OCI-LY7 (cell line): ENCODE measurements at regions not wholly inside any gene's neighbourhood (a gene's known extent, or its start where the extent isn't known, plus 50 kb on each side); places are given as distances from the start of the nearest gene placed in this dataset.

ENCODE experiments used
- EZH2phosphoT487 ChIP-seq: fragments of 200-600 bp; sonication (generic); IDR thresholded peaks from 2 replicates; pipeline ENCODE4 v1.6.1; 2018; ENCODE audit warnings: low read depth, borderline replicate concordance, mild to moderate bottlenecking, mixed run types, antibody characterized with exemption, low read length, moderate library complexity, mixed read lengths
- TF ChIP-seq, protein P1 (sequence below): fragments of 200-600 bp; sonication (generic); conservative IDR thresholded peaks from 2 replicates; pipeline ENCODE4 v1.5.1; 2014; ENCODE audit warnings: mild to moderate bottlenecking, antibody characterized with exemption, low read length, moderate library complexity, mixed read lengths

GRCh38 chr4:126959056-126959745, 673.6 kb upstream of the INTU start:
- TF ChIP-seq, protein P1, sequence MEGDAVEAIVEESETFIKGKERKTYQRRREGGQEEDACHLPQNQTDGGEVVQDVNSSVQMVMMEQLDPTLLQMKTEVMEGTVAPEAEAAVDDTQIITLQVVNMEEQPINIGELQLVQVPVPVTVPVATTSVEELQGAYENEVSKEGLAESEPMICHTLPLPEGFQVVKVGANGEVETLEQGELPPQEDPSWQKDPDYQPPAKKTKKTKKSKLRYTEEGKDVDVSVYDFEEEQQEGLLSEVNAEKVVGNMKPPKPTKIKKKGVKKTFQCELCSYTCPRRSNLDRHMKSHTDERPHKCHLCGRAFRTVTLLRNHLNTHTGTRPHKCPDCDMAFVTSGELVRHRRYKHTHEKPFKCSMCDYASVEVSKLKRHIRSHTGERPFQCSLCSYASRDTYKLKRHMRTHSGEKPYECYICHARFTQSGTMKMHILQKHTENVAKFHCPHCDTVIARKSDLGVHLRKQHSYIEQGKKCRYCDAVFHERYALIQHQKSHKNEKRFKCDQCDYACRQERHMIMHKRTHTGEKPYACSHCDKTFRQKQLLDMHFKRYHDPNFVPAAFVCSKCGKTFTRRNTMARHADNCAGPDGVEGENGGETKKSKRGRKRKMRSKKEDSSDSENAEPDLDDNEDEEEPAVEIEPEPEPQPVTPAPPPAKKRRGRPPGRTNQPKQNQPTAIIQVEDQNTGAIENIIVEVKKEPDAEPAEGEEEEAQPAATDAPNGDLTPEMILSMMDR, result no peak
- TF ChIP-seq EZH2phosphoT487, result no peak
